Activated CD8-positive, alpha-beta memory T cell treated with anti-CD3 and anti-CD28 coated beads, Interleukin-2, amount 50 U/mL, for 48 hours (primary cell): ENCODE measurements at regions not wholly inside any gene's neighbourhood (a gene's known extent, or its start where the extent isn't known, plus 50 kb on each side); places are given as distances from the start of the nearest gene placed in this dataset.

Source experiments
- DNase-seq: peaks from one replicate; pipeline ENCODE4 v3.0.0-alpha.2; 2020

- no peak for DNase-seq
Measured at GRCh38 chr3:24853685-24854490, 359.2 kb upstream of the THRB start.

GRCh38 chr3:24854748-24855147 is 360.1 kb upstream of the THRB start:
- DNase-seq, result no peak

- no peak for DNase-seq
Measured at GRCh38 chr3:24857945-24858344, 363.3 kb upstream of the THRB start.

GRCh38 chr3:24863215-24863614 is 368.6 kb upstream of the THRB start:
- DNase-seq, result no peak

- no peak for DNase-seq
Measured at GRCh38 chr3:24867783-24868182, 373.1 kb upstream of the THRB start.

- no peak for DNase-seq
Measured at GRCh38 chr3:24881239-24881638, 386.6 kb upstream of the THRB start.

GRCh38 chr3:24886501-24886900 is 391.9 kb upstream of the THRB start:
- no peak for DNase-seq

GRCh38 chr3:24890012-24890411 is 395.4 kb upstream of the THRB start:
- no peak for DNase-seq

GRCh38 chr3:24899373-24899772 is 404.7 kb upstream of the THRB start:
- no peak for DNase-seq

GRCh38 chr3:24899901-24900603 is 405.4 kb upstream of the THRB start:
- DNase-seq, result no peak

- no peak for DNase-seq
Measured at GRCh38 chr3:24905266-24905665, 410.6 kb upstream of the THRB start.

- no peak for DNase-seq
Measured at GRCh38 chr3:24907106-24907505, 412.5 kb upstream of the THRB start.

GRCh38 chr3:24911076-24911475 is 416.4 kb upstream of the THRB start:
- DNase-seq, result no peak

GRCh38 chr3:24915639-24916038 is 421.0 kb upstream of the THRB start:
- DNase-seq, result no peak

GRCh38 chr3:24917908-24918307 is 423.3 kb upstream of the THRB start:
- DNase-seq, result no peak

GRCh38 chr3:24923570-24923969 is 428.9 kb upstream of the THRB start:
- no peak for DNase-seq

- no peak for DNase-seq
Measured at GRCh38 chr3:24929521-24929920, 434.9 kb upstream of the THRB start.

- DNase-seq, result no peak
Measured at GRCh38 chr3:24933401-24933800, 438.8 kb upstream of the THRB start.

- no peak for DNase-seq
Measured at GRCh38 chr3:24936574-24936973, 441.9 kb upstream of the THRB start.

- DNase-seq, result no peak
Measured at GRCh38 chr3:24937228-24937627, 442.6 kb upstream of the THRB start.

GRCh38 chr3:24937780-24938179 is 443.1 kb upstream of the THRB start:
- DNase-seq, result no peak

GRCh38 chr3:24943961-24944360 is 449.3 kb upstream of the THRB start:
- DNase-seq, result no peak

GRCh38 chr3:24944805-24945520 is 450.3 kb upstream of the THRB start:
- DNase-seq, result no peak

- DNase-seq, result no peak
Measured at GRCh38 chr3:24945563-24945962, 450.9 kb upstream of the THRB start.
